H1 (cell line): ENCODE measurements at regions not wholly inside any gene's neighbourhood (a gene's known extent, or its start where the extent isn't known, plus 50 kb on each side); places are given as distances from the start of the nearest gene placed in this dataset.

Experiments
- CTCF ChIA-PET: fragments of 300-600 bp; sonication (Branson Sonifier 250); formaldehyde crosslinking; loops from one replicate; lab custom pipeline; 2021; ENCODE audit not compliant: partially characterized antibody; lab: Charles Lee
- POLR2A ChIA-PET: fragments of 300-600 bp; sonication (Branson Sonifier 250); formaldehyde crosslinking; loops from one replicate; lab custom pipeline; 2021; ENCODE audit warnings: inconsistent platforms; ENCODE audit not compliant: partially characterized antibody; lab: Charles Lee
- DNase-seq, 2 experiments: peaks; one replicate each; pipeline versions ENCODE4 v3.0.0 to v3.0.0-alpha.2; 2010 to 2022; ENCODE audit warnings: low spot score in 2 of 2, low read depth in 1 of 2, mixed read lengths in 1 of 2
- FAIRE-seq: peaks from 2 replicates; lab custom pipeline; 2011; peaks lifted over from hg19 to GRCh38; lab: Jason Lieb, UNC
- H2AFZ ChIP-seq: 2 replicates; pipeline ENCODE4 v1.8.1; 2012; ENCODE audit warnings: low read length, inconsistent platforms
- H2AK5ac ChIP-seq: 2 replicates; pipeline ENCODE4 v1.6.1; 2013; ENCODE audit warnings: low read depth, low read length
- H2BK120ac ChIP-seq: replicated peaks from 2 replicates; pipeline ENCODE3; 2013; ENCODE audit warnings: low read depth, low read length, inconsistent platforms
- H2BK12ac ChIP-seq: 2 replicates; pipeline ENCODE4 v1.6.1; 2013; ENCODE audit warnings: low read depth, low read length
- H2BK15ac ChIP-seq: 2 replicates; pipeline ENCODE4 v1.6.1; 2013; ENCODE audit warnings: low read length
- H2BK20ac ChIP-seq: 2 replicates; pipeline ENCODE4 v1.6.1; 2013; ENCODE audit warnings: low read length
- H2BK5ac ChIP-seq: 2 replicates; pipeline ENCODE4 v1.6.1; 2013; ENCODE audit warnings: low read depth, low read length
- H3K14ac ChIP-seq: 2 replicates; pipeline ENCODE4 v1.6.1; 2013; ENCODE audit warnings: inconsistent platforms; ENCODE audit not compliant: insufficient read length
- H3K18ac ChIP-seq: 2 replicates; pipeline ENCODE4 v1.6.1; 2013; ENCODE audit warnings: low read length; ENCODE audit errors: extremely low read depth
- H3K23ac ChIP-seq: 2 replicates; pipeline ENCODE4 v1.6.1; 2013; ENCODE audit warnings: inconsistent platforms; ENCODE audit not compliant: insufficient read length
- H3K23me2 ChIP-seq: 2 replicates; pipeline ENCODE4 v1.6.1; 2013; ENCODE audit warnings: low read depth, low read length
- H3K27ac ChIP-seq: 2 replicates; pipeline ENCODE4 v1.6.1; 2011; ENCODE audit warnings: low read depth, low read length, inconsistent platforms
- H3K27me3 ChIP-seq, 4 experiments: replicated peaks in 1 of 4; 1 replicate in 1 of 4; 2 replicates in 3 of 4; pipeline versions ENCODE4 v1.6.1 to v1.8.1; 2011 to 2013; ENCODE audit warnings: low read length in 3 of 4, mild to moderate bottlenecking in 3 of 4, inconsistent platforms in 2 of 4, mixed read lengths in 2 of 4, moderate library complexity in 1 of 4; ENCODE audit not compliant: control insufficient read depth in 3 of 4, insufficient read depth in 3 of 4; ENCODE audit errors: extremely low read depth in 1 of 4
- H3K36me3 ChIP-seq, 4 experiments: 2 replicates each; pipeline versions ENCODE4 v1.6.1 to v1.8.1; 2011 to 2013; ENCODE audit warnings: mild to moderate bottlenecking in 4 of 4, low read length in 3 of 4, moderate library complexity in 2 of 4, control low read depth in 1 of 4, inconsistent platforms in 1 of 4; ENCODE audit not compliant: insufficient read depth in 4 of 4, control insufficient read depth in 2 of 4
- H3K4ac ChIP-seq: replicated peaks from 2 replicates; pipeline ENCODE3; 2013; ENCODE audit warnings: low read length, low read depth, mixed read lengths, inconsistent platforms; ENCODE audit not compliant: insufficient read length
- H3K4me1 ChIP-seq, 4 experiments: replicated peaks in 1 of 4; 1 replicate in 1 of 4; 2 replicates in 3 of 4; pipeline versions ENCODE4 v1.6.1 to v1.8.1; 2011 to 2013; ENCODE audit warnings: low read length in 3 of 4, inconsistent platforms in 2 of 4, mixed read lengths in 1 of 4; ENCODE audit not compliant: insufficient read depth in 4 of 4, control insufficient read depth in 3 of 4
- H3K4me2 ChIP-seq, 2 experiments: 2 replicates each; pipeline versions ENCODE4 v1.6.1 to v1.8.1; 2011 to 2013; ENCODE audit warnings: low read depth in 2 of 2, low read length in 2 of 2, control low read depth in 1 of 2, inconsistent platforms in 1 of 2, mild to moderate bottlenecking in 1 of 2; ENCODE audit not compliant: insufficient read depth in 1 of 2
- H3K4me3 ChIP-seq, 4 experiments: fragments of 200-600, 300-600 bp in 1 of 4; sonication (generic), shearing (Covaris generic), sonication (Bioruptor Twin) in 1 of 4; 2 replicates each; pipeline versions ENCODE4 v1.5.1 to v1.8.1; 2011 to 2016; ENCODE audit warnings: low read length in 4 of 4, low read depth in 3 of 4, control low read depth in 2 of 4, inconsistent platforms in 2 of 4, mild to moderate bottlenecking in 2 of 4, mixed read lengths in 1 of 4, moderate library complexity in 1 of 4; ENCODE audit not compliant: insufficient read depth in 2 of 4; ENCODE audit errors: extremely low read depth in 1 of 4
- H3K56ac ChIP-seq: replicated peaks from 2 replicates; pipeline ENCODE3; 2013; ENCODE audit warnings: low read depth, mild to moderate bottlenecking, mixed read lengths, low read length, inconsistent platforms; ENCODE audit not compliant: insufficient read length
- H3K79me1 ChIP-seq: 2 replicates; pipeline ENCODE4 v1.6.1; 2013; ENCODE audit warnings: low read depth, low read length, control low read depth
- H3K79me2 ChIP-seq, 2 experiments: 2 replicates each; pipeline versions ENCODE4 v1.6.1 to v1.8.1; 2012 to 2013; ENCODE audit warnings: low read length in 2 of 2, mild to moderate bottlenecking in 2 of 2, inconsistent platforms in 1 of 2; ENCODE audit not compliant: insufficient read depth in 2 of 2, control insufficient read depth in 1 of 2
- H3K9ac ChIP-seq, 4 experiments: replicated peaks in 1 of 4; 1 replicate in 1 of 4; 2 replicates in 3 of 4; pipeline versions ENCODE4 v1.6.1 to v1.8.1; 2011 to 2013; ENCODE audit warnings: low read depth in 3 of 4, low read length in 3 of 4, control low read depth in 2 of 4, mild to moderate bottlenecking in 2 of 4, moderate library complexity in 2 of 4, inconsistent platforms in 1 of 4; ENCODE audit errors: extremely low read depth in 1 of 4
- H3K9me3 ChIP-seq, 2 experiments: 2 replicates each; pipeline versions ENCODE4 v1.6.1 to v1.8.1; 2012 to 2013; ENCODE audit warnings: mild to moderate bottlenecking in 2 of 2, moderate library complexity in 2 of 2, control low read depth in 1 of 2, inconsistent platforms in 1 of 2, low read depth in 1 of 2, low read length in 1 of 2, mixed read lengths in 1 of 2; ENCODE audit not compliant: insufficient read depth in 2 of 2
- H4K20me1 ChIP-seq, 2 experiments: replicated peaks in 1 of 2; 2 replicates each; pipeline versions ENCODE3 to v1.8.1; 2011 to 2013; ENCODE audit warnings: inconsistent platforms in 2 of 2, low read length in 2 of 2, mild to moderate bottlenecking in 1 of 2; ENCODE audit not compliant: insufficient read depth in 2 of 2, control insufficient read depth in 1 of 2
- H4K5ac ChIP-seq: 2 replicates; pipeline ENCODE4 v1.6.1; 2013; ENCODE audit warnings: low read length, low read depth, mixed read lengths, inconsistent platforms; ENCODE audit not compliant: insufficient read length
- H4K8ac ChIP-seq: 2 replicates; pipeline ENCODE4 v1.8.0; 2013; ENCODE audit warnings: mild to moderate bottlenecking, moderate library complexity, low read length, inconsistent platforms; ENCODE audit not compliant: insufficient read depth; ENCODE audit errors: extremely low read depth
- H4K91ac ChIP-seq: replicated peaks from 2 replicates; pipeline ENCODE3; 2013; ENCODE audit warnings: low read length, mixed read lengths, inconsistent platforms; ENCODE audit not compliant: insufficient read length
- ATF2 ChIP-seq: IDR thresholded peaks from 2 replicates; pipeline ENCODE4 v1.6.1; 2012; ENCODE audit warnings: low read length, inconsistent platforms
- BCL11A ChIP-seq, 2 experiments: IDR thresholded peaks; one replicate each; pipeline ENCODE4 v1.6.1; 2011; ENCODE audit warnings: low read depth in 2 of 2, low read length in 2 of 2, mild to moderate bottlenecking in 2 of 2
- BRCA1 ChIP-seq: IDR thresholded peaks from 2 replicates; pipeline ENCODE4 v1.6.1; 2012; ENCODE audit warnings: low read depth, low read length, improper control_type of control experiment
- CREB1 ChIP-seq: IDR thresholded peaks from 2 replicates; pipeline ENCODE4 v1.6.1; 2012; ENCODE audit warnings: inconsistent platforms
- CTBP2 ChIP-seq: IDR thresholded peaks from 2 replicates; pipeline ENCODE4 v1.7.0; 2011; ENCODE audit warnings: borderline replicate concordance, mild to moderate bottlenecking, moderate library complexity, mixed read lengths, low read length; ENCODE audit not compliant: insufficient read depth, insufficient read length
- E2F6 ChIP-seq: IDR thresholded peaks from 2 replicates; pipeline ENCODE4 v1.6.1; 2012; ENCODE audit warnings: inconsistent platforms
- EGR1 ChIP-seq: IDR thresholded peaks from 2 replicates; pipeline ENCODE4 v1.6.1; 2011; ENCODE audit warnings: low read depth, low read length, borderline replicate concordance
- HDAC6 ChIP-seq: IDR thresholded peaks from one replicate; pipeline ENCODE4 v1.7.1; 2012; ENCODE audit warnings: low read depth, mild to moderate bottlenecking, inconsistent platforms, low read length, moderate library complexity
- PHF8 ChIP-seq: fragments of 200-600 bp; sonication (generic); conservative IDR thresholded peaks from 2 replicates; pipeline ENCODE4 v1.7.1; 2012; ENCODE audit warnings: low read depth, mild to moderate bottlenecking, inconsistent platforms, low read length, moderate library complexity
- POLR2AphosphoS5 ChIP-seq: IDR thresholded peaks from 2 replicates; pipeline ENCODE4 v1.6.1; 2011; ENCODE audit warnings: low read depth, low read length
- POU5F1 ChIP-seq: IDR thresholded peaks from 2 replicates; pipeline ENCODE4 v1.6.1; 2011; ENCODE audit warnings: low read depth, mild to moderate bottlenecking, low read length, moderate library complexity
- RXRA ChIP-seq: IDR thresholded peaks from 2 replicates; pipeline ENCODE4 v1.6.1; 2011; ENCODE audit warnings: low read depth, mild to moderate bottlenecking, low read length, moderate library complexity; ENCODE audit not compliant: insufficient read depth
- TAF1 ChIP-seq: IDR thresholded peaks from 2 replicates; pipeline ENCODE4 v1.6.1; 2011; ENCODE audit warnings: mild to moderate bottlenecking, low read depth, low read length
- WGBS, 2 experiments: shearing (Covaris generic) in 1 of 2; methylation state at CpG; one replicate each; pipeline versions ENCODE4 v1.1.6 to v1.1.7; 2013 to 2015; ENCODE audit warnings: low lambda C conversion rate in 2 of 2, mixed read lengths in 2 of 2, inconsistent platforms in 1 of 2, low coverage in 1 of 2, missing lambda C conversion rate in 1 of 2; ENCODE audit not compliant: insufficient replicate concordance in 2 of 2, insufficient coverage in 1 of 2, insufficient read length in 1 of 2; ENCODE audit errors: extremely low coverage in 1 of 2, missing lambda C conversion rate in 1 of 2; 5-methylcytosine and 5-hydroxymethylcytosine counted together

GRCh38 chr1:37244815-37245214 is 210.5 kb upstream of the GRIK3 start:
- no peak overlapping the region for H2BK20ac ChIP-seq
- DNase-seq (no peak), FAIRE-seq (no peak)
- H3K14ac ChIP-seq = no peak overlapping the region
- H2BK15ac ChIP-seq = no peak overlapping the region
- no peak overlapping the region for H3K4me3 ChIP-seq
- POLR2A ChIA-PET = interaction anchor here (0.6 to 1.0 kb wide), 2 partner anchors 180 to 199 kb away, joined by 3 to 4 read pairs; no protein-coding TSS in a partner anchor
- no peak overlapping the region for H2BK120ac ChIP-seq
- H2BK12ac ChIP-seq = no peak overlapping the region
- H3K36me3 ChIP-seq = no peaks in the 10 kb centered on the region
- H3K18ac ChIP-seq = no peak overlapping the region
- H4K8ac ChIP-seq = no peak overlapping the region
- H3K9me3 ChIP-seq = no peaks in the 10 kb centered on the region
- H3K4me1 ChIP-seq = peaks cover 0 to 19% (median 10%) of the 10 kb centered on the region in 4 experiments; a peak in 5 of 7 replicates
- no peaks in the 10 kb centered on the region for H4K20me1 ChIP-seq
- CTCF ChIA-PET = interaction anchor here (2.1 kb wide), 1 partner anchor 10 kb away, joined by 10 read pairs; no protein-coding TSS in a partner anchor
- H3K79me1 ChIP-seq = no peaks in the 10 kb centered on the region
- no peak overlapping the region for H4K5ac ChIP-seq
- no peak overlapping the region for H3K4me2 ChIP-seq
- no peaks in the 10 kb centered on the region for H3K79me2 ChIP-seq
- no peak overlapping the region for H2AFZ ChIP-seq
- no peak overlapping the region for H3K23ac ChIP-seq
- no peak overlapping the region for H2AK5ac ChIP-seq
- no peaks in the 10 kb centered on the region for H3K23me2 ChIP-seq
- no peak overlapping the region for H4K91ac ChIP-seq
- no peak overlapping the region for H2BK5ac ChIP-seq
- no peaks in the 10 kb centered on the region; a peak in 1 of 7 replicates for H3K27me3 ChIP-seq
- H3K4ac ChIP-seq = no peak overlapping the region
- no peak overlapping the region for H3K56ac ChIP-seq
- no peak overlapping the region for H3K9ac ChIP-seq
- 88% methylated on average over 3 of the region's 3 CpGs; no CpG with 5 or more reads in 1 of the 2 experiments for WGBS, 2 experiments
- no peak overlapping the region for H3K27ac ChIP-seq
- TF ChIP-seq BCL11A (IDR thresholded peaks at IDR 0.05; ENCODE audit: low read depth in 2 of 2, low read length in 2 of 2) = no peak
- no peak for TF ChIP-seq HDAC6
- TF ChIP-seq ATF2 = no peak
- no peak for TF ChIP-seq TAF1
- no peak for TF ChIP-seq CREB1
- no peak for TF ChIP-seq RXRA
- no peak for TF ChIP-seq E2F6
- no peak for TF ChIP-seq POU5F1
- TF ChIP-seq CTBP2 = no peak
- no peak for TF ChIP-seq PHF8
- no peak for TF ChIP-seq BRCA1
- no peak for TF ChIP-seq EGR1
- TF ChIP-seq POLR2AphosphoS5 = no peak
